GM12878 (cell line): ENCODE measurements at regions not wholly inside any gene's neighbourhood (a gene's known extent, or its start where the extent isn't known, plus 50 kb on each side); places are given as distances from the start of the nearest gene placed in this dataset.

Source experiments
- CUX1 ChIP-seq: IDR thresholded peaks from 2 replicates; pipeline ENCODE4 v1.6.1; 2012; ENCODE audit warnings: improper control_type of control experiment, low read depth, low read length; ENCODE audit not compliant: insufficient replicate concordance
- MEF2A ChIP-seq: IDR thresholded peaks from 2 replicates; pipeline ENCODE4 v1.6.1; 2011; ENCODE audit warnings: low read depth, mild to moderate bottlenecking, low read length, moderate library complexity; ENCODE audit not compliant: insufficient read depth
- NFIC ChIP-seq: IDR thresholded peaks from 2 replicates; pipeline ENCODE4 v1.6.1; 2012; ENCODE audit warnings: low read depth, mild to moderate bottlenecking, inconsistent platforms, low read length, moderate library complexity
- TARDBP ChIP-seq: IDR thresholded peaks from 2 replicates; pipeline ENCODE4 v1.6.1; 2016; ENCODE audit warnings: borderline replicate concordance
- USF2 ChIP-seq: IDR thresholded peaks from 2 replicates; pipeline ENCODE4 v1.6.1; 2011; ENCODE audit warnings: low read depth, low read length, improper control_type of control experiment, borderline replicate concordance
- ZBTB33 ChIP-seq: fragments of 450-650 bp; IDR thresholded peaks from 2 replicates; pipeline ENCODE4 v1.6.1; 2017; ENCODE audit warnings: mild to moderate bottlenecking

- TF ChIP-seq CUX1 (no peak), USF2 (no peak), ZBTB33 (no peak), NFIC (no peak), MEF2A (no peak), TARDBP (no peak)
Measured at GRCh38 chr6:166820483-166820882, 135.9 kb downstream of the RNASET2 start (continued).
